HEK293T (cell line): ENCODE measurements at regions not wholly inside any gene's neighbourhood (a gene's known extent, or its start where the extent isn't known, plus 50 kb on each side); places are given as distances from the start of the nearest gene placed in this dataset.

ENCODE experiments used
- BHLHE40 ChIP-seq: fragments of 450-650 bp; IDR thresholded peaks from 2 replicates; pipeline ENCODE4 v1.6.1; 2016; ENCODE audit warnings: mild to moderate bottlenecking, moderate library complexity, borderline replicate concordance
- FOXK2 ChIP-seq: fragments of 450-650 bp; IDR thresholded peaks from 2 replicates; pipeline ENCODE4 v1.6.1; 2016; ENCODE audit warnings: mild to moderate bottlenecking
- LEF1 ChIP-seq: fragments of 450-650 bp; IDR thresholded peaks from 2 replicates; pipeline ENCODE4 v1.6.1; 2017; ENCODE audit warnings: mild to moderate bottlenecking, borderline replicate concordance
- TF ChIP-seq, protein P1 (sequence below): fragments of 450-650 bp; IDR thresholded peaks from 2 replicates; pipeline ENCODE4 v1.6.1; 2016

DNA sequence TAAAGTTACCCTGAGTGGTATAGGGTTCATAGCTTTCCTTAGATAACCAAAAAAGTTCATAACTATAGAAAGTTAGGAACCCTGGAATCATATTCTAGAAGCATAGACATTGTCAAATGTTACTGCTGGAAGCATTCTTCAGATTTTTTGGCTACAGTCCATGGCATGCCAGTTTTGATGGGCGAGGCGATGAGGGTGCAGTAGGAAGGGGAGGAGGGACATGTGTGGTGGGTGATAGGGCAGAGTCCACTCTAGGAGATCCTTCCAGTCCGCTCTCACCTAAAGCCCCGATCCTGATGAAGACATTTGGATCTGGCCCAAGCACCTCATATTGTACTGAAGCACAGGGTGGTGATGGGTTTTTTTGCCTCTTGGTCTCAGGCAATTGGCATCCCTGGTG is 91.8 kb downstream of the HRH4 start:
- no peak for TF ChIP-seq BHLHE40
- TF ChIP-seq FOXK2 = no peak
- TF ChIP-seq, protein P1, sequence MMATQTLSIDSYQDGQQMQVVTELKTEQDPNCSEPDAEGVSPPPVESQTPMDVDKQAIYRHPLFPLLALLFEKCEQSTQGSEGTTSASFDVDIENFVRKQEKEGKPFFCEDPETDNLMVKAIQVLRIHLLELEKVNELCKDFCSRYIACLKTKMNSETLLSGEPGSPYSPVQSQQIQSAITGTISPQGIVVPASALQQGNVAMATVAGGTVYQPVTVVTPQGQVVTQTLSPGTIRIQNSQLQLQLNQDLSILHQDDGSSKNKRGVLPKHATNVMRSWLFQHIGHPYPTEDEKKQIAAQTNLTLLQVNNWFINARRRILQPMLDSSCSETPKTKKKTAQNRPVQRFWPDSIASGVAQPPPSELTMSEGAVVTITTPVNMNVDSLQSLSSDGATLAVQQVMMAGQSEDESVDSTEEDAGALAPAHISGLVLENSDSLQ = no peak
- no peak for TF ChIP-seq LEF1
